Brain microvascular endothelial cell (primary cell): ENCODE measurements at regions not wholly inside any gene's neighbourhood (a gene's known extent, or its start where the extent isn't known, plus 50 kb on each side); places are given as distances from the start of the nearest gene placed in this dataset.

ENCODE experiments used
- DNase-seq: peaks from one replicate; pipeline ENCODE4 v3.0.0-alpha.2; 2020
- H3K27ac ChIP-seq: fragments of 250-450 bp; sonication (Bioruptor Pico); 2 replicates; pipeline ENCODE4 v1.5.1; 2020; ENCODE audit warnings: mild to moderate bottlenecking, moderate library complexity
- H3K27me3 ChIP-seq: fragments of 250-450 bp; sonication (Bioruptor Pico); replicated peaks from 2 replicates; pipeline ENCODE4 v1.5.1; 2020; ENCODE audit warnings: mild to moderate bottlenecking
- H3K36me3 ChIP-seq: fragments of 250-450 bp; sonication (Bioruptor Pico); replicated peaks from 2 replicates; pipeline ENCODE4 v1.5.1; 2020; ENCODE audit warnings: mild to moderate bottlenecking
- H3K4me3 ChIP-seq: 2 replicates; pipeline ENCODE4 v1.5.1; 2011; ENCODE audit warnings: low read depth, mild to moderate bottlenecking, control low read depth, low read length, moderate library complexity
- CTCF ChIP-seq: IDR thresholded peaks from 2 replicates; pipeline ENCODE4 v1.5.1; 2011; ENCODE audit warnings: low read depth, mild to moderate bottlenecking, moderate library complexity, low read length, control low read depth, inconsistent platforms; ENCODE audit errors: missing control alignments
- in situ Hi-C: cut with HindIII; loops from 2 replicates; pipeline ENCODE4 v1.10.0; 2017; ENCODE audit warnings: low sequenced_read_pairs, low pct_ligation_motif_present

- Histone ChIP-seq H3K4me3 (no peak overlapping the region), H3K36me3 (no peaks in the 10 kb centered on the region), H3K27ac (no peak overlapping the region), H3K27me3 (no peaks in the 10 kb centered on the region)
- no peak for DNase-seq
- in situ Hi-C loops, result no loop called here
- TF ChIP-seq CTCF, result no peak
These were observed 677.8 kb downstream of the BCL11B start for GRCh38 chr14:98594156-98594555.

- TF ChIP-seq CTCF, result no peak
- Histone ChIP-seq H3K36me3 (no peaks in the 10 kb centered on the region), H3K4me3 (no peak overlapping the region), H3K27me3 (no peaks in the 10 kb centered on the region), H3K27ac (no peak overlapping the region)
- in situ Hi-C loops, result no loop called here
- no peak for DNase-seq
These were observed 673.4 kb downstream of the BCL11B start for GRCh38 chr14:98598576-98598975.

GRCh38 chr14:98599082-98599481, 672.9 kb downstream of the BCL11B start:
- Histone ChIP-seq H3K27ac (no peak overlapping the region), H3K36me3 (no peaks in the 10 kb centered on the region), H3K4me3 (no peak overlapping the region), H3K27me3 (no peaks in the 10 kb centered on the region)
- DNase-seq, result no peak
- in situ Hi-C loops, result no loop called here
- TF ChIP-seq CTCF, result no peak

GRCh38 chr14:98602983-98603382, 669.0 kb downstream of the BCL11B start:
- no peak overlapping the region for H3K27ac ChIP-seq
- no peak for DNase-seq
- H3K36me3 ChIP-seq, result no peaks in the 10 kb centered on the region
- in situ Hi-C loops, result no loop called here
- no peaks in the 10 kb centered on the region for H3K27me3 ChIP-seq
- H3K4me3 ChIP-seq, result no peak overlapping the region
- TF ChIP-seq CTCF, result no peak

GRCh38 chr14:98605043-98605442, 667.0 kb downstream of the BCL11B start:
- DNase-seq, result no peak

More at GRCh38 chr14:98605043-98605442, 667.0 kb downstream of the BCL11B start:
- Histone ChIP-seq H3K27me3 (no peaks in the 10 kb centered on the region), H3K36me3 (no peaks in the 10 kb centered on the region), H3K4me3 (no peak overlapping the region), H3K27ac (no peak overlapping the region)
- no peak for TF ChIP-seq CTCF
- in situ Hi-C loops, result no loop called here
